ENCODE measurements at regions not wholly inside any gene's neighbourhood (a gene's known extent, or its start where the extent isn't known, plus 50 kb on each side); places are given as distances from the start of the nearest gene placed in this dataset.
A peak's percentile ranks its signal among the peaks of the same experiment; 100 is the strongest.

DNA sequence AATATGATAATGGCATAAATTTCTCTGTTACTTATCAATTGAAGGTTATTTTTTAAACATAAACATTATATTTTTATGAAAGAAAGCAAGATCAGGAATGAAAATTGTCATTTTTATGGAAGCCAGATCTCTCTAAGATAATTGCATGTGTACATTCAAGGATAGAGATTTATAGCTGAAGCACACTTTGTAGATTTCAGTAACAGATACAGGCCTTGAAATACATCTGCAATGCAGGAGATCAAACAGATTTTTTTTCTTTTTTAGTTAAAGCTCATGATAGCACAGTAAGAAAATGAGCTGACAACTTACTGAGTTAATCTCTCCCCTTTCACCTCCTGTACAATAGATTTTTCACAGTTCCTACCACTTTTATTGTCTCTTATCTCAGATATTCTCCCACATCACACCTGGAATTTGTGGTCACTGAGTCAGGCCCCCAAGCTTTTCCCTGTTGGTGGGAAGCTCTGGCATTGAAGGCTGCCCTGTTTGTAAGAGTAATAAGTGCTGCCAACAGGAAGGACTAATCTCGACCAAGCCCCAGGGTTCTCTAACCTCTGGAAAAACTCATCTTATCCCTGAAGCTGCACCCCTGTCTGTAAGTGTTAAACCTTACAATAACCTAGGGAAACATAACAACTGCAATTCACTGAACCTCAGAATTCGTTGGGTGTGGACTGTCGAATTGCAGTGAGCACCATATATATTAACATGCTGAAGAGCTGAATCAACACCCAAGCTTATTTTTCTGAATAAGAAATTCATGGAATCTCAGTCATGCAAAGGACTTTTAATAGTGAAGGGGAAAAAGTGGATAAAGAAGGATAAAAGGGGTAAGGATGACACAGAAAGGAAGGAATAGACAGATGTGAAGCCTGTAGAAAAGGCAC, 599.0 kb downstream of the LMO4 start:
- DNase-seq, result no peak

GRCh38 chr1:87928623-87929022, 599.9 kb downstream of the LMO4 start:
- no peak for DNase-seq

- DNase-seq, result no peak
These were observed 601.2 kb downstream of the LMO4 start for GRCh38 chr1:87929906-87930305.

- DNase-seq, result no peak
These were observed 602.1 kb downstream of the LMO4 start for GRCh38 chr1:87930796-87931195.

DNA sequence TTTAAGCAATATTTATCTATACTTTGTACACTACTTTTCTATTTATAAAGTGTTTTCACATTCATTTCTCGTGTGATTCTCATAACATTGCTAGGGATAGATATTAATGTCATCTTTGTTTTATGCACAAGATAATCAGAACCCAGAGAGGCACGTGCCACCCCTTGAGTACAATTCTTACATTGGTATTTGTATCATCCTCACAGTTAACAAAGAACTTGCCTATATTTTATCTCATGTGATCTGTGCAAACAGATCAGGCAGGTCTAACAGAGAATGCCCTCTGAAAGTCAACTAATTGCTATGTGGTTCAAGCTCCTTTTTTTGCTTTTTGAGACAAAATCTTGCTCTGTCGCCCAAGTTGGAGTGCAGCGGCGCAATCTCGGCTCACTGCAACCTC, 604.5 kb downstream of the LMO4 start:
- DNase-seq, result no peak

GRCh38 chr1:87935130-87935529, 606.5 kb downstream of the LMO4 start:
- no peak for DNase-seq

GRCh38 chr1:87937831-87938395, 609.2 kb downstream of the LMO4 start:
- no peak for DNase-seq

DNA sequence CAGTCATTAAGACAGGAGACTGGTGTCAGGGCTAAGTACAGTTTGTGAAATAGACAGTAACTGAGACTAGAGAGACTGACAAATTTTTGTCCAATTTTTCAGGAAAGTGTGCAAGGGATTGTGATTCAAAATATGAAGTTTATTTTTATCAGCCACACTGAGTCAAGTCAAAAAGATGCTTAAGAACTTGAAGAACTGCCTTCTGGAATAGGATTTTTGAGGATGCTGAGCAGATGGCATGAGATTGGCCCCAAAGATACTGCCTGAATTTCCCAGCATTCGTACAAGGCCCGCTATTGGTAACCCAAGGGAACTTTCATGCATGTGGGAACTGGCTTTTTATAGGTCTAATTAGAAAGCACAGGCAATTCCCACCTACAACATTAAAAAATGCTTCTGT, 610.0 kb downstream of the LMO4 start:
- no peak for DNase-seq

- no peak for DNase-seq
These were observed 610.8 kb downstream of the LMO4 start for GRCh38 chr1:87939444-87939843.

DNA sequence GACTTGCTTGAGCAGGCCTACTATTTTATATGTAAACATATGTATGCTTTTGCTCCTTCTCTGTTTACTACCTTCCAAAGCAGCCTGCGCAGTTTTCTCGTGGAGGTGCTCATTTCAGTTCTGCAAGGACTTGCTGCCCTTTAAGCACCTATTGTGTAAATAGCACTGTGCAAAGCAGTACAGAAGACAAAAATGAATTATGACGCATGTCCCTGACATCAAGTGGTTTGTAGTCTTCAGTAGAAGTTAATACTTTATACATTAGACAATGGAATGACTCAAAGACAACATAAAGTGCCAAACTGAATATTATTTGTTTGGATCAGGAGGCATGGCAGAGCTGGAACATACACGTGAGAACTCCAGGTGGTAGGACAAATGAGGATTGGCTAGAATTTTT, 611.7 kb downstream of the LMO4 start:
- peak; percentile 45 for DNase-seq

DNA sequence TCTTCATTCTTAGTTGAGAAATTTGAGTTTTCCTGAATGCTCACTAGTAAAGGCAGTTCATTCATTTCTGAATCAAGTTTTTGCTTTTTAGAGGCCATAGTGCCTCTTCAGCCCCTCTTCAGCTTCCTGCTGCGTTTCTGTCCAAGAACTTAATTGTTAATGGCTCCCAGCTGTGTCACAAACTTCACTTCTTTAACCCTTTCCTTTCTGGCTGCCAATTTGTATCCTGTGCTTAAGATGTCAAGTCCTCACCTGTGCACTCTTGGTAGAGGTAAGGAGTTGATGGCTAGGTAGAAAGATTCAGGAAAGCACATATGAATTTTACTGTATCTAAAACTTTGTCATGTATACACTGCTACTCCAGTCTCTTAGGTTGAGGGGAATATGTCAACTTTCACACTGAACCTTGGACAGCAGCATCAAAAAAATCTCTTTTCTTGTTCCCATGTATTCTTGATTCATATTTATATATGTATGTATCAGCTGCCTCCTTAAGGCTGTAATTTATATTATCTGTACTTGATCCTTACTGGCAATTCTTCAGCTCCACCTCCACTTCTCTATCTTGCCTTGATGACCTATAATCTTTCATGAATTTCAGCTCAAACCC, 612.8 kb downstream of the LMO4 start:
- DNase-seq, result peak; percentile 24

- DNase-seq, result no peak
These were observed 613.5 kb downstream of the LMO4 start for GRCh38 chr1:87942165-87942564.

DNA sequence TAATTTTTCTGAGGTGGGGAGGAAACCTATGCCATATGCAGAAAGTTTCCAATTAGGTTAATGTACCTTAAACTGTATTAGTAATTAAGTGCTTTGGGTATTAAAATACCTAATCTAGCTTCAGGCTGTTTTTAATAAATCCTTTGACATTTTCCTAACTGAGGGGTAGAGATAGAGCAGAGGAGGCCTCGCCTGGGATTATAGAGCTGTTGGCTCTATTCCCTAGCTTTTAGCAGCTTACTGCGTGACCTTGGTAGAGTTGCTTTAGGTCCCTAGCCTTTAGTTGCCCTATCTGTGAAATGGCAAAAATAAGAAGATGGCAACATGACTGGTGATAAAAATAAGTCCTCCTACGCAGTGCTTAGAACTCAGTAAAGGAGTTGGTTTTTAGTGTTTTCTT, 621.0 kb downstream of the LMO4 start:
- DNase-seq, result no peak

DNA sequence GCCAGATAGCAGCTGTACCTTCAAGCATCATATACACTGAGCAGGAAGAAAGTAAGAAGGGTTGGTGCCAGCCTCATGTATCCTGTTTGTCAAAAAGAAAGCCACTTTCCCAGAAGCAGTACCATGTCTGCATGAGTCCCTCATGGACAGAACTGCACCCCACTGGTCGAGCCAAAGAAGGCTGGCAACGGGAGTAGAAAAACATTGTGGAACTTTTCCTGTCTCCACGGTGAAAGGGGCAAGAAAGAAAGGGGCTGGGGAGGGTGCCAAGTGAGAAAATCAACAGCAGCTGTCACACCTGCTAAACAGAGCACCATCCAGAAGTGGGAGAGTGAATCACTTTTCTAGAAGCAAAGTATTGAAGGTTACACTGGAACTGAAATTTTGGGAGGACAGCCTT, 621.7 kb downstream of the LMO4 start:
- peak; percentile 42 for DNase-seq

DNA sequence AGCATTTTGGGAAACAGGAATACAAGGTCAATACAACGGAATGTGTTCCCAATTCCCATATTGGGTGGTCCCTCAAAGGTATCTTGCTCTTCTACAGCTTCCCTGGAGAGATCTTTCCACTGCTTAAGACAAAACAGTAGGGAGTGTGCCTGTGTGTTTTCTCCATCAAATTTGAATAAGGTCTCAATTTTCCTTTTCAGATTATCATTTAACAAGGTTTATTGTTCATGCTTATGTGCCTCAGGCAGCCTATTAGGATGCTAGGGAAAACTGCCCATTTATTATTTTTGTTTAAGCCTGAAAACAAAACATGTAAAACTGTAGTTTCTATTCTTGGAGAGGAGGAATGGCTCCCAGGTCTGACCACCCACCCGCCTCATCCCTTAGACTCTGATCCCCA, 622.7 kb downstream of the LMO4 start:
- DNase-seq, result no peak

GRCh38 chr1:87951852-87952251, 623.2 kb downstream of the LMO4 start:
- peak; percentile 13 for DNase-seq

DNA sequence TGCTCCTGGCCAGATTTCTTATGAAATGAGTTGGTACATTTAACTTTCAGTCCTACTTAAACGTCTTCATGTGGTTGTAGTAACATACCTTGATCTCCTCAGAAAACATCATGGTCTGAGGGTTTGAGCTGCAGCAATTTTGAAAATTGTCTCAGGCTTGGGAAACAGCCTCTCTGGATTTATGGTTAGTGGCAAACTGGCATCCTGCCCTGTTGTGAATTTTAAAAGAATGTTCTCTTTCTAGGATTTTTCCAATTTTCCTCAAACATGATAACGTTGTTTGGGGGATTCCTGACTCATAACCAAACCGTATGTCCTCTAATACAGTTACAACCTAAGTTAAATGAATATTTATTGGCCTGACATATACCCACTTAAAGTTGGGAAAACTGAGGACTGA, 624.4 kb downstream of the LMO4 start:
- no peak for DNase-seq

- peak; percentile 86 for DNase-seq
These were observed 625.2 kb downstream of the LMO4 start for GRCh38 chr1:87953732-87954344.

DNA sequence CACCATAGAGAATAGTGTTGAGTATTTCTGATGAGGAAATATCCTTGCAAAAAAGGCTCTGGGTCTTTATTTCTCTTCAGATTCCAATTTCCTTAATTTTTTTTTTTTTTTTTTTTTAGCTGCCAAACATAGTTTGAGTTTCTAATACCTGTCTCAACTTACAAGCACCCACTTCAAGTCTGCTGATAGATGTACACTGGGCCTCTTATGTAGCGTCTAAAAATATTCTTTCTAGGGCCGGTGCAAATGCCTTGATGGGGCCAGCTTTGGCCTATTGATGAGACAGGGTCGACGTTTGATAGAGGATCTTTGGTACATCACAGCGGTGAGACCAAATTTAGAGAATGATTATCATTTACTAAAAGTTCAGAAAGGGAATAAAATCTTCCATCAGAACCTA, 626.4 kb downstream of the LMO4 start:
- peak; percentile 31 for DNase-seq

GRCh38 chr1:87956072-87956471, 627.4 kb downstream of the LMO4 start:
- DNase-seq, result no peak

- no peak for DNase-seq
These were observed 628.1 kb downstream of the LMO4 start for GRCh38 chr1:87956750-87957149.

GRCh38 chr1:87957331-87957730, 628.7 kb downstream of the LMO4 start:
- no peak for DNase-seq

GRCh38 chr1:87958201-87958600, 629.5 kb downstream of the LMO4 start:
- no peak for DNase-seq

Measured in tongue (tissue), 1 donor.